ENCODE measurements at regions not wholly inside any gene's neighbourhood (a gene's known extent, or its start where the extent isn't known, plus 50 kb on each side); places are given as distances from the start of the nearest gene placed in this dataset.
A peak's percentile ranks its signal among the peaks of the same experiment; 100 is the strongest.

DNA sequence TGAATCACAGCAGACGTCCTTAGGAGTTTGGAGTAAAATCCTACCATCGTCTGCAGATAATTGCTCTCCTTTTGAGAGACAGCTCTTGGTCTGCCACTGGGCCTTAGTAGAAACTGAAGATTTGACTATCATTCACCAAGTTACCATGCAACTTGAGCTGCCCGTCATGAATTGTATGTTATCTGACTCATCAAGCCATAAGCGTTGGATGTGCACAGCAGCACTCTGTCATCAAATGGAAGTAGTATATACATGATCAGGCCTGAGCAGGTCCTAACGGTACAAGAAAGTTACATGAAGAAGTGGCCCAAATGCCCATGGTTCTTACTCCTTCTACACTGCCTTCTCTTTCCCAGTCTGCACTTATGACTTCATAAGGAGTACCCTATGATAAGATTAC is 317.8 kb downstream of the GPATCH2 start:
- DNase-seq (ENCODE audit: low read depth): no peak

DNA sequence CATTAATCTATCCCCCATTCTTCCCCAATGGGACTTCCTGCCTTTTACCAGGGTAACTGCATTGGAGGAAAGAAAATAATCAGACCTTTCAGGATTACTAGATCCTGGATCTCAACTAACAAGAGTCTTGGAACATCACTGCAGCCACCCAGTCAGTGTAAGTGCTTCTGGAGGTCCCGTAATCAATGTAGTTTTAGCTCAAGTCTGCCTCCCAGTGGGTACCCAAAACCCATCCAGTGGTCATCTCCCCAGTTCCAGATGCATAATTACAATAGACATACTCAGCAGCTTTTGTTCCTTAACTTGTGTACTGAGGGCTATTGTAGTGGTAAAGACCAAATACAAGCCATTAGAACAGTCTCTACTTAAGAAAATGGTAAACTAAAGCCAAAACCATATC is 319.1 kb downstream of the GPATCH2 start:
- DNase-seq (ENCODE audit: low read depth): peak; percentile 42

DNA sequence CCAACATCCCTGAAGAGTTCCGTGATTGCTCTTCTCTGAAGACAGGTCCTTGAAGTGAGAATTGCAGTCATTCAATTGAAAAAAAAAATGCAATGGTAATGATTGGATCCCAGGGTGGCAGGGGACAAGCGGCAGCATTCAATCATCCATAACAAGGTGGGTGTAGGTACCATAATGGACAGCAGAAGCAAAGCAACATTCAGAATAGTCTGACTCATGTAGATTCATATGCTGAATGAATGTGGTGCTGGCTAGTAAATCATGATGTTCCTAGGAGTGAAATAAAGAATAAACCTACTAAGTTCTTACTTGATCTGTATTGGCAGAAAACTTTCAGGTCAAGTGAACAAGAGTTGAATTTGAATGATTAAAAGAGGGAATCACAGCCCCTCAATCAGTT is 319.6 kb downstream of the GPATCH2 start:
- DNase-seq (ENCODE audit: low read depth): no peak

DNA sequence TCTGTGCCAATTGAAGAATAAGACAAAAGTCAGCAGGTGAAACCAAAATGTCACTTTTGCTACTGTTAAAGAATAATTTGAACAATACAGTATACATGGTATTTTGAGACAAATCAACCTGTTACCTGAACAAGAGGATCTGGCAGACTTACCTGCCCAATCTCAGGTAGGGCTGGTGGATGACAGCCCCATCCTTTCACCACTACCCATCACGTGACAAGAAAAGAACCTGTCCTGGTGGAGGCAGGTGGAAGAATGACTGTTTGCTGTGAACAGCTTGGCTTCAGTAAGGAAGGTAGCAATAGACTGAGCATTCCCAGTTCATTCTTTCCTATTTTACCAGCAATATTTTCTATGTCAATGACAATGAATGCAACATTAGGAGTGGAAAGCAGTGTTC is 349.6 kb downstream of the GPATCH2 start:
- no peak for DNase-seq (ENCODE audit: low read depth)

DNA sequence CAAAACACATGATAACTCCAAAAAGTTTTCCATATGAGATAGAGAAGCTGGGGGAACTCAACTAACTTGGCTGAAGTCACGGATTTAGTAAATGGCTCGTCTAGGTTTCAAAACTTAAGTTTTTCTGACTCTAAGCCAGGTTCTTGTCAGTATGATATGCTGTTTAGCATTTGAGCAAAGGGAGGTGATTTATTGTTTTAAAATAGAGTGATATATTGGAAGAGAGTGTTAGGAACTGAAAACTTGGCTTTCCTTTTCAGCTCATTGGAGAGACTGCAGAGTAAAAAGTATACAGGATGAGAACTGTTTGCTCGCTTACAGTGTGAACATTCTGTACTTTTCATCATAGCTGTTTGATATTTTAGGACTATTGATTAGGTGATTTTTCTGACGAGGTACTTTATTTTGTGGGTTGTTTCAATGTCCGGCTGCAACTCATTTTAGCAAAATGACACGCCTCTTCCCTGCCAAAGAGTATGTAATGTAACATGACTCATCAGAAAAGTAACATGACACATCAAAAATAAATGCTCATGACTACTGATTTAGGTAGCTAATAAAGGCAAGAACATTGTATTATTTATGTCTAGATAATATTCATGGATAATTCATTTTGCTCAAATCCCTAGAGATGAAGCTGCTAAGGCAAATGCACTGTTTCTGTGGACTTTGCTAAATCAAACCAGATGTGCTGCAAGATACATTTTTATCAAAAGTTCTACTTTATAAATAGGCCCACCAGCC is 355.1 kb downstream of the GPATCH2 start:
- peak; percentile 89 for DNase-seq (ENCODE audit: low read depth)

DNA sequence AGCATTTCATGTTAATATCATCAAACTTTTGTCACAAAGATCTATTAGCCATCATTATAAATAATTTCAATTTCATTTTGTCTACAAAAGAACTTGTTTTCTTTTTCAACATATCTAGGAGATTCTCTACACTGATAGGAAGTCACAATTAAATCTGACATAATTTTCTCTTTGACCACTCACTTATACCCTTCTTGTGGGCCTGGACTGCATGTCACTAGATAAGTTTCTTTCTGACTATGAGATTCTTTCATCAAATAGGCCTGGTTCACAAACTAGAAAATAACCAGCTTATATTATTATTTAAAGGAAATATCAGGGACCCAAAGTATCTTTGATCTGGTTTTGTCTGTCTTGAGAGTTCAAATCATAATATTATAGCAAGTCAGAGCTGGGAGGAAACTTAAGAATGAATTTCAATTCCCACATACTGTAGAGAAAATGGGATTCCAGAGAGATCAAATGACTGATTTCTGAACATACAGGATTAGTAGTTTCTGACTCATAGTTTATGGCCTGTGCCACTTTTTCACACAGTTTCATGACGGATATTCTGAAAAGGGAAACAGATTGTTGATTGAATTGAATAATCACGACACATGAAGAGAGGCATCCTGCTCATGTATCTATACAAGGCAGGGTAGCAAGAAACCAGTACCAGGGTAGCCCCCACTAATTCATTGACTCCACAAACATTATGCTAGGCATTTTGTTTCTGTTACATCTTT is 355.8 kb downstream of the GPATCH2 start:
- peak; percentile 90 for DNase-seq (ENCODE audit: low read depth)

DNA sequence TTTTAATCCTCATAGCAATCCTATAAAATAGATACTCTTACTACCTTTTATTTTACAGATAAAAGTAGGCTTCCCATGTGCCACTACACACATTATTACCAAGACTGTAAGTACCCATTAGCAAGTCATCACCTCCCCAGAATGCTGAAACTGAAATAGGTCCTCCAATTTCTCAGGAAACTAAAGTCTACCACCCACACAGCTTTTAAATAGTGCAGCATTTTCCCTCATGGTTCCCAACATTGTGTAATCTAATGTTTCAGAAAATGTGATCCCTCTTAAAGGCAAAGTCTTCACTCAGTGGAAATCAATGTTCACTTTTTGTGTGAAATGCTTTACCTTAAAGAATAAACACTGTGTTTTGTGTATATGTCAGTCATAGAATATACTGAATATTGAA is 356.5 kb downstream of the GPATCH2 start:
- peak; percentile 58 for DNase-seq (ENCODE audit: low read depth)

DNA sequence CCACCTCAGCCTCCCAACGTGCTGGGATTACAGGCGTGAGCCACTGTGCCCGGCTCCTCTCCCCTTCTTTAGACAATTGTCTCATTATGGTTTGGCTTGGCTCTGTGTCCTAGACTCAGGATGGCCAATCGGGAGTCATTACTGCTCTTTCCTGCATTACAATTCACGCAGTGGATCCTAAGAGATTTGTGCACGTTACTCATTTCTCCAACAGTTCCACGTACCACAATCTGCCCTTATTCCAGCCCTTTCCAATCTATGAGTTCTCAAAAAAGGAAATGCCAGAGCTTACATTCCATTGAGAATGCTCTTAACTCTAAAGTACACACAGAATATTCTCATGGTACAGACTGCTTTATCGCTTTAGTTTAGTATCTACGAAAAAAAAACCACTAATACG is 357.0 kb downstream of the GPATCH2 start:
- no peak for DNase-seq (ENCODE audit: low read depth)

DNA sequence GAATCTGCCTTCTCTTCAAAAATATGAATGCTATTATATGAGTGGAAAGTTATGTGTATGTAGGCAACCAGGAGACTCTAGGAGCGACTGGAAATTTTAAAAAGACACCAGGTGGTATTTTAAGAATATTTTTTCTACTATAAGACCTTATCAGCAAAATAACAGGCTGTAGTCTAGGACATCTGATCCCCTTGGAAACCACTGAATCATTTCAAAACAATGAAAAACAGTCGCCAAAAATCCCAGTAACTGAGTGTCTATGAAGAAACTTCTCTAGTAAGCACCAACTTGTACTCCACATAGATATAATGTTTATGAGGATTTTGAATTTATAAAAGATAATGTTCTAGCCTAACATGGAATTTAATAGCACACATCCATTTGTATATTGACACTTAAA is 358.5 kb downstream of the GPATCH2 start:
- DNase-seq (ENCODE audit: low read depth): peak; percentile 90

DNA sequence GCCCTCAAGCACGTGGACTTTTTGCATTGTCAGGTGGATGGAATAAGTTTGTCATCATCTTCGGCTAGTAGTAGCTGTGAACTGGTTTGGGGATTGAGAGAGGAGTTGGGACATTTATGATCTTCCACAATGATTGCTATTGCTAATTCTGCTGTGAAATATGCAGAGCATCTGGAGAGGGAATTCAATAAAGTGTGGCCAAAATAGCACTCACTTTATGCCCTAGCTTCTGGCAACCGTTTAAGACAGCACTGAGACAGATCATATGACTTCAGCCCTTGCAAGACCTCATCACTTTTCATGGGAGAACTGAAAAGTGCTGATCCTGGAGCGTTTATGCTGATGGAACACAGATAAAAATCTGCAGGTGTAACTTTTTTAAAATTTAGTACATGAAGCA is 360.8 kb downstream of the GPATCH2 start:
- no peak for DNase-seq (ENCODE audit: low read depth)

DNA sequence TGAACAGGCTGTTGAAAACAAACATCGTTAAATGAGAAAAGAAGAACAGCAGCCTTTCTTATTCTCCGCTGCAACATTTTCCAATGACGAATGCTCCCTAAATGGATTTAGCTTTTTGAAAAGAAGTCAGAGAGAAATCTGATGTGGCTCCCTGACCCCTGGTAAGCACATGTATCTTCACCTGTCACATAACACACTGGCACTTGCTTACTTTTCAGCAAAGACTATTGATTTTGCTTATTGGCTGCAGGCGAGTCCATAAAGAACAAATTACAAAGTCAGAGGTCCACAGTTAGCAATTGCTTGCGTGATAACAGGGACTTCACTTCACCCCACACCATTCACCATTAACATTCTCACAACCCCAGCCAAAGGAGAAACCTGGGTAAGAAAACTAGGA is 362.8 kb downstream of the GPATCH2 start:
- no peak for DNase-seq (ENCODE audit: low read depth)

DNA sequence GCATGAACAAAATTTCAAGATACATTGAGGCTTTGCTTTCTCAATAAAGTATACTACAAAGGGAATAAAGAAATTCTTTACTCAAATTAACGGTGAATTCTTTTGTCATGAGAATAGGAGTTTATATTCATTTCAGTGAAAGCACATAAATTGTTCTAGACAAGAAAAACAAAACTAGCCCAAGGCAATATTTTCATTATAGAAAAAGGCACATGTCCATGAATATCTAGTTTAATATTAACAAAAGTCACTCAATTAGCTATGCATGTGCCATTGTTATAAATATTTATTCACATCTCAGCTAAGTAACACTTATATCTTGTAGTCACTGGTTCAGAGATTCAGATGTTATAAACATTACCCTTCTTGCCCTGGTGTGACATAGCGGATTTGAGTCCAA is 369.3 kb downstream of the GPATCH2 start:
- DNase-seq (ENCODE audit: low read depth): no peak

DNA sequence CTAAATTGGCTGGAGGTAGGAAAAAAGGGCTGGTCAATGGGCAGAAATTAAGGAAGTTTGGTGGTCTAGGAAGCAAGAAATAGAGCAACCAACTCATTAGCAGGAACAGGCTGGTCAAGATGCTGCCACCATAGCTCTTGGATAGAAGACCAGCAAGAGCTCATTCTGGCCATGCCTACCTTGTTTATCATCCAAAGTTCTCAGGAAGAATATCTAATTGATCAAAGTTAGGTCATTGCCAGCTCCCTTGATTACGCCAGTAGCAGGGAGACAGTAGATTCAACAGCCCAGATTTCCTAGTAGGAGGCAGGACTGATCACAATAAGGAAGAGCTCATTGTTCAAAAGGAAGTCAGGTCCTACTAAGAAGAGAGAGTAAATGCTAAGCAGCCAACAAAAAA is 370.2 kb downstream of the GPATCH2 start:
- DNase-seq (ENCODE audit: low read depth): no peak

DNA sequence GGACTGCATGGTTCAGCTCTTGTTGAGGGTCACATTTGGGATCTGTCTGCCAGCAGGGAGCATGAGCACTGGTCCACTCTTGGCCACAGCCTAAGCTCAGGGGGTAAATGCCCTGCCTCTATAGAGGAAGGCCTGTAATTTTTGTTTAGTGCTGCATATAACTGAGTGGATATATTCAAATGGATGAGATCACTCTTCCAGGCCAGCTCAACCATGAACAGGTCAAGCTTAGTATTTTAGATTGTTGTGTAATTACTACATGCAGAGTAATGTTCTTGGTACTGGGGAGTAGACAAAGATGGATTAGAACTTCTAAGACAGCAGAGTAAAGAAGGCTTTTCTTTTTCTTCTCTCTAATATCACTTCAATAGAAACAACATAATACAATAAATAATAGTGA is 376.9 kb downstream of the GPATCH2 start:
- DNase-seq (ENCODE audit: low read depth): no peak

DNA sequence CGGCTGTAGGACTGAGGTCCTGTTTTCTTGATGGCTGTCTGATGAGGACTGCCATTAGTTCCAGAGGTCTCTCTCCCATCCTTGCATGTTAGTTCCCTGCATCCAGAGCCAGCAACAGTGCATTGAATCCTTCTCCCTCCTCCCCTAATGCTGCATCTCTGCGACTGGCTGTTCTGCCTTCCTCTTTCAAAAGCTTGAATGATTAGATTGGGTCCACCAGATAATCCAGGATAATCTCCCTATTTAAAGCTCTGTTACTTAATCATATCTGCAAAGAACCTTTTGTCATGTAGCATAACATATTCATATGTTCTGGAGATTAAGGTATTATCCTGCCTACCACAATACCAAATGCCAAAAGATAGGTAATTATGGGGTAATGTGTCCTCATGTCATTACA is 377.5 kb downstream of the GPATCH2 start:
- DNase-seq (ENCODE audit: low read depth): no peak

DNA sequence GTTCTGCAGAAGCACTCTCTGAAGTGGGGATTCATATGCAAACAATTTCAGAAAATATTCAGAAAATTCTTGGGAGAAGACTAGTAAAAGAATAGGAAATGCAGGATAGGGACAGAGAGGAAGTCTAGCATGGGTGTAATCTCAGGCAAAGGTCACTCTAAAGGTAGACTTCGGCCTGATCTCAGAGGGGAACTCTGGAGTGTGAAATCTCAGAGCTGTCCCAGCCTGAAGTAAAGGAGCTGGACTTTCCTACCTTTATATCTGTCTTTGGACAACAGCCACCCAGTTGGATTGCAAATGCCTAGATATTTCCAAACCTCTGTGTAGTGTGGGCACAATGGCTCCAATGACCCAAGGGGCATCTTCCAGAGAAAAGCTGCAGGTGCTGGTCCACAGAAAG is 379.8 kb downstream of the GPATCH2 start:
- no peak for DNase-seq (ENCODE audit: low read depth)

DNA sequence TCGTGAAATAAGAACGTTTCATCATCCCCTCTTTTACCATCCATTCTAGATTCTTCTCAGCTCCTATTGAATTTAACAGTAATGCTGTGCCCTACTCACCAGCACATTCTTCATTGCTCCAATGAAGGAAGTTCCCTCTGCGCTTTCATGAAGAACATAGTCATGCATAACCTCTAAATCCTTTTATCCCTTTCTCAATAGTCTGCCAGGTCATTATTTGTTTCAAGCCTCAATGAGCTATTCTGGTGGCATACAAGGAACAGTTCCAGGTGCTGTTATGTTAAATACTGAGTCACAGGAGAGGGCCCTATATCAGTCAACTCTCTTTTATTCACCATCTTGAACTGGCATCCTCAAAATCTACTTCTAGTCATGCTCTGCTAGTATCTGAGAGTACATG is 381.0 kb downstream of the GPATCH2 start:
- DNase-seq (ENCODE audit: low read depth): no peak

DNA sequence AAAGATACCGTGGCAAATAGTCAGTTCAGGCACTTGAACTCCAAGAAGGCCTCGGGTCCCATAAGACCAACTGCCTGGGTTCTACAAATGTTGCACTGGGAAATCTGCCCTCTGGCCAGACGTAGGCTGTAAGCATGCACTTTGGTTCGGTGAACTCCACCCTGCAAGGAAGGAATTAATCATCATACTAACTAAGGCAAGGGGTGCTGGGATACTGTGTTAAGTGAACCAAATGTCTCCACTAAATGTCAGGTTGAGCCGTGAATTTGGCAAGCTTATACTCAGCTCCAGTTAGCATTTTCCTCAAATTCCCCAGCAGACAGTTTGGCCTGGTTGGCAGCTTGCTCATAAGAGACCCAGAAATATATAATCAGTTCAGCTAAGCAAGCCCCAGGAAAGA is 385.9 kb downstream of the GPATCH2 start:
- DNase-seq (ENCODE audit: low read depth): no peak

DNA sequence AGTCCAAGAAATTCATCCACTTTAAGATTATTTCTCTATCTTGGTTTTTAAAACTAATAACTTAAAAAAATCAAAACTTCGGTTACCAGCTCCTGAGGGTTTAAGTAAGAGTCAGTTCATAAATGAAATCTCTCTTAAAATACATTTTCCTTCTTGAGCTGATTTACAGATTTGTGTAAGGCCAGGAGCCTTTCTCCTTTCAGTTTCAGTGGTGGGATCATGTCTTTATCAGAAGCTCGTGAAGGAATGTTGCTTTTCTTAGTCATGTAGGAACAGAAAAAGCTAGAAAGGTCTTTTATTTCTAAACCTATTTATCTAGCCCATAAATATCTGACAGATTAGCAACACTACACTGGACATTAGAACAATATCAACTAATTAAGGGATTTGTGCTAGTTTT is 390.2 kb downstream of the GPATCH2 start:
- no peak for DNase-seq (ENCODE audit: low read depth)

DNA sequence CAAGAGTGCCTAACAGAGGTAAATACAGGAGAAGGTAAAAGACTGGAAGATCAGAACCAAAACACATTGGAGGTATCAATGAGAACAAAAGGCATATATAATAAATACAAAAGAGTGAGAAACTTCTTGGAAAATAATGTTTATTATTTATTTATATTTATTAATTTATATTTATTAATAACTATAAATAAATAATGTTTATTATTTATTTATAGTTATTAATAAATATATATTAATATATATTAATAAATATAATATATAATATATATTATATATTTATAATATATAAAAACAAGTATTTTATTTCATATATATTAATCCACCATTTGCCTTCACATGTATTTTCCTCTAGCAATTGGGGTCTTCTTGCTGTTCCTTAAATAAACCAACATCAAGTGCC is 391.9 kb downstream of the GPATCH2 start:
- no peak for DNase-seq (ENCODE audit: low read depth)

DNA sequence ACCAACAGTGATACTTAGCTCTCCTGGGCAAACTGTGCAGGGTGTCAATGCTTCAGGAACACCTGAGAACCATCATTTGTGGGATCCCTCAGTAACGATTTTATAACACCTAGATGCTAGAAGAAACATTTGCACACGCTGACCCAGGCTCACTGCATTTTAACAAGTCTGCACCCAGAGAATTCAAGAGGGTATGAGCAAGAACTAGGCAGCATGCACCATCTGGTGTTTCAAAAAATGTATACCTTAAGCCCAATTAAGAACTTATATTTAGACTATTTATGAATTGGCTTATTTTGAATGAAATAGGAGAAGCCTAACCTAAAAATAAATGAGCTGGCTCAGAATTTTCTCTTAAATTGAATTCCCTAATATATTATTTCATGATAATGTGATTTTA is 400.5 kb downstream of the GPATCH2 start:
- DNase-seq (ENCODE audit: low read depth): no peak

DNA sequence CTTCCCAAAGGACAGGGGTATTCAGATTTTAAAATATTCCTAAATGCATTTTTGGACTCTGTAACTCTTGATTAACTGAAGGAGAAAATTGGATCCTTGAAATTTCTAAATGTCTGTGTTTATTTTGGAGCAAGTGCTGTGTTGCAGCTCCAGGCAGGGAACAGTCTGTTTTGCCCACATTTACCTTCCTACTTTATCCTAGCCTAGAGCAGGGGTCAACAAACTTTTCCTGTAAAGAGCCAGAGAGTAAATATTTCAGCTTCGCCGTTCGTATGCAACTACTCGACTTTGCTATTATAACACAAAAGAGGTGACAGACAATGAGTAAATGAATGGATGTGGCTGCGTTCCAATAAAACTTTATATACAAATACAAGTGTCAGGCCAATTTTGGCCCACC is 402.2 kb downstream of the GPATCH2 start:
- DNase-seq (ENCODE audit: low read depth): no peak

DNA sequence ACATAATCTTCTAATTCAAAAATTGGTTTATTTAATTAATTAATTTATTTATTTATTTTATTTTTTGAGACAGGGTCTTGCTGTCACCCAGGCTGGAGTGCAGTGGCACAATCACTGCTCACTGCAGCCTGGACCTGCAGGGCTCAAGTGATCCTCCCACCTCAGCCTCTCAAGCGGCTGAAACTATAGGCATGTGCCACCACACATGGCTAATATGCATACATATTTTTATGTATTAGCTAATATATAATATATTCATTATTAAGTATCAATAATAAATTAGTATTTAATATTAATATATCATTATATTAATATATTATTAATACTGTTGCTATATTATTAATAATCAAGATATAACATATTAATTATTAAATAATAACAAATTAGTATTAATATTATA is 406.7 kb downstream of the GPATCH2 start:
- DNase-seq (ENCODE audit: low read depth): no peak

DNA sequence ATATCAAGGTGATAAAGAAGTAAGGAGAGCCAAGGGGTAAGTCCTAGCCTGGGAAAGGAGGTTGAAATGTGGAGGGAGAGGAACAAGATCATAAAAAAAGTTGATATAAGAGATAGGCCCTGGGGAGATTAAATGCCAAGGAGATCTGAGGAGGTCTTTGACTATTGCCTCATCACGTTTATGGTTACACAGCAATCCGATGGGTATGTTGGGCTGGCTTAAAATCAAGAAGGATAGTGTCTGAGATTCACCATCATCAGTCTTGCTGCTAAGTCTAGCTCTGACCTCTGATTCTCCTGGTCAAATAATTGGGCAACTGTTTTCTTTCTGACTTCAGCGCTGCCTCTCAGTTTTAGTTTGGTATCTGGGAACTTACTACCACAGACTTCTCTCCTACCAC is 416.3 kb downstream of the GPATCH2 start:
- peak; percentile 1 for DNase-seq (ENCODE audit: low read depth)

Data from LHCN-M2 (cell line).